Spinal cord (tissue), 9 donors: ENCODE measurements at regions not wholly inside any gene's neighbourhood (a gene's known extent, or its start where the extent isn't known, plus 50 kb on each side); places are given as distances from the start of the nearest gene placed in this dataset.

ENCODE experiments used
- DNase-seq, 6 donors: peaks; one replicate each; pipeline versions ENCODE4 v3.0.0 to v3.0.0-alpha.2; 2013 to 2015; ENCODE audit warnings: low spot score in 6 of 6, low read depth in 4 of 6
- H3K27ac ChIP-seq: one replicate; pipeline ENCODE4 v1.5.1; 2013; ENCODE audit warnings: low read depth, low read length, control low read depth
- H3K27me3 ChIP-seq: one replicate; pipeline ENCODE4 v1.6.1; 2013; ENCODE audit warnings: low read length; ENCODE audit not compliant: control insufficient read depth, insufficient read depth
- H3K36me3 ChIP-seq: one replicate; pipeline ENCODE4 v1.6.1; 2013; ENCODE audit warnings: low read length; ENCODE audit not compliant: control insufficient read depth, insufficient read depth
- H3K4me1 ChIP-seq: one replicate; pipeline ENCODE4 v1.6.1; 2013; ENCODE audit warnings: low read length; ENCODE audit not compliant: control insufficient read depth, insufficient read depth
- H3K4me3 ChIP-seq: one replicate; pipeline ENCODE4 v1.5.1; 2013; ENCODE audit warnings: low read depth, low read length, control low read depth
- H3K9me3 ChIP-seq: one replicate; pipeline ENCODE4 v1.6.1; 2013; ENCODE audit warnings: low read length; ENCODE audit not compliant: control insufficient read depth, insufficient read depth
- WGBS: methylation state at CpG from one replicate; pipeline ENCODE4 v1.1.5; 2013; ENCODE audit warnings: missing lambda C conversion rate; ENCODE audit not compliant: insufficient coverage; 5-methylcytosine and 5-hydroxymethylcytosine counted together
- donor health status: healthy.

GRCh38 chr15:77844798-77845446 is 212.2 kb upstream of the LINGO1 start:
- Histone ChIP-seq H3K27ac (no peak overlapping the region), H3K4me1 (peaks cover 5% of the 10 kb centered on the region), H3K27me3 (no peaks in the 10 kb centered on the region), H3K9me3 (peaks cover 1% of the 10 kb centered on the region), H3K4me3 (no peak overlapping the region), H3K36me3 (no peaks in the 10 kb centered on the region)
- DNase-seq = no peak
- WGBS = 78% methylated on average over 2 of the region's 3 CpGs

DNA sequence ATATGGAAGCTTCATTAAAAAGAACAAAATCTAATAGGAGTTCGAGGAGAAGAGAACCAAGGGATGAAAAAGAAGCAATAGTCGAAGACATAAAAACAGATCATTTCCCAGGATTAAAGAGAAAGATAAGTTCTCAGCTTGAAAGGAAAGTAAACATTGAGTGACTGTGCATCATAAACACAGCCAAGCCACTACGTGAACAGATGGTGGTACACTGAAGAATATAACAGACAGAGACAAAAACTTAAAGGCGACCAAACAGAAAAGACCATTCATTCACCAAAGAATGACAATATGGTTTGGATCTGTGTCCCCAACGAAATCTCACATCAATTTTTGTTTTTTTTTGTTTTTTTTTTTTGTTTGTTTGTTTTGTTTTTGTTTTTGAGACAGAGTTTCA is 210.8 kb upstream of the LINGO1 start:
- no CpG with 5 or more reads among the region's 5 CpGs for whole genome bisulfite sequencing
- H3K27ac ChIP-seq = no peak overlapping the region
- no peaks in the 10 kb centered on the region for H3K36me3 ChIP-seq
- H3K9me3 ChIP-seq = peaks cover 1% of the 10 kb centered on the region
- peaks cover 6% of the 10 kb centered on the region for H3K4me1 ChIP-seq
- H3K27me3 ChIP-seq = no peaks in the 10 kb centered on the region
- peak in 1 of 6 donors; percentile 55 for DNase-seq
- no peak overlapping the region for H3K4me3 ChIP-seq

DNA sequence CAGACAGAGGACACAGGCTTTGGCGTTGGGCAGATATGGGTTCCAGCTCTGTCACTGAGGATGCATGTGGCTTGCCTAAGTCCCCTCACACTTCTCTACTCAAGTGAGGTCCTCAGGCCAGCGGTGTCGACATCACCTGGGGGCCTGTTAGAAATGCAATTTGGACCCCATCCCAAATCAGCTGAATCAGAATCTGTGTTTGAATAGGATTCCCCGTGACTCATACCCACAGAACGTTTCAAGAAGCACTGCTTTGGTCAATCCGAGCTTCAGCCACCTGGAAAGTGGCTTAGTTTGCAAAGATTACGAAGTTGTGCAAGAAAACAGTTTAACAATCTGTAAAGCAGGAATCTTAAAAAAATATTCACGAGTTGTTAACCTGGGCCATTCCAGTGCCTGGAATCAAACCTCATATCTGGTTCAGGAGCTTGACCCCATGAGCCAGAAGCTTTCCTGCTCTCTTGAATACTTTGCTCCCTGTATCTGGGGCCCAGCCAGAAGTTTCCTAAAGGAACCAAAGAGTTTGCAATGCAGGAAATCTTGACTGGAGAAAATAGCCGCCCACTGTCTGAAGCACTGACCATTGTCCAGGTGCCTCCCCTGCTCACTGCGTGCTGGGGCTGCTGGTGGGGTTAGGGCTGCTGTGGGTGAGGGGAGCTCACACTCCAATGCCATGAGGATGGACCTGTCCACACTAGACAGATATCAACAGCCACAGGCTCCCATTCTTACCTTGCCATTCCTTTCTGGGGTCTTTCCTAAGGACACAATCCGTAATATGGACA is 208.5 kb upstream of the LINGO1 start:
- H3K27me3 ChIP-seq = no peaks in the 10 kb centered on the region
- no peak overlapping the region for H3K27ac ChIP-seq
- H3K4me1 ChIP-seq = peaks cover 13% of the 10 kb centered on the region
- no peaks in the 10 kb centered on the region for H3K36me3 ChIP-seq
- peaks cover 1% of the 10 kb centered on the region for H3K9me3 ChIP-seq
- no peak overlapping the region for H3K4me3 ChIP-seq
- no peak for DNase-seq
- WGBS = 68% methylated on average over 8 of the region's 11 CpGs

DNA sequence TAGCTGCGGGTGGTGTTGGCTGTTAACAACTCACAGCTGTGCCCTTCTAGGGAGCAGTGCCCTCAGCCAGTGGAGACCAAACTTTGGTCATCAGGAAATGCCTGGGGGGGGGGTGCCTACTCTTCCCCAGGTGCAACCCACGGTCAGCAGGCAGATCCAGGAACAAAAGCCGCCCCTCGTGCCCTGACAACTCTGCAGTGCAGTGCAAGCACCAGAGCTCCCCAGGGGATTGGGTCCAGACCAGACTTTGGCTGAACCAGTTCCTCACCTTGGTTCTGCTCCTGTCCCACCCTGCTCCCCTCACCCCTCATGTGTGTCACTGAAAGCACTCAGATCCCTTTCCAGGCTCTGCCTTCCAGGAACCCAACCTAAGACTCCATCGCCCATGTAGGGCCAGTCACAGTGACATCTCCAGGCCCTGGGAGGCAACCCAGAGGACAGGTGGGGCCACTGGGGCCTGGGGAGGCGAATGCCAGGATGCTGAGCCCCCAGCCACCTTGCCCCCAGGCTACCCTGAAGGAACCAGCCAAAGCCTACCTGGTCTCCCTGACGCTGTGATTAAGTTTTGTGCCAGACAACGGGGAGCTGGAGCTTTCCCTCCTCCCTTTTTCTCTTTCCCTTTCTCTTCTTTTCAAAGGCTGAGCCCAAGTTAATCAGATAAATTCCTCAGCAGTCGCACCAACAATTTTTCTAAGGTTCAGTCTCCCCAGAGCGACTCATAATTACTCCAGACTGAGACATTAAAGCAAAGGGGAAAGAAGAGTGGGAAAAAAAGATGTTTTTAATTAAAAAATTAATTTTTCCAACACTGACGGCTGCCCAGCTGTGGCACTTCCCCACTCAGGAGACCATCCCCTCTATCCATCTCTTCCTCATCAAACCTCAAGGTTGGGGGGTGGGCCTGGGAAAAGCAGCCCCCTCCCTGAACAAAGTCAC is 207.5 kb upstream of the LINGO1 start:
- 67% methylated on average over 8 of the region's 11 CpGs for WGBS
- H3K4me1 ChIP-seq = peaks cover 18% of the 10 kb centered on the region
- peak in 1 of 6 donors; percentile 79 for DNase-seq
- no peaks in the 10 kb centered on the region for H3K36me3 ChIP-seq
- H3K27me3 ChIP-seq = no peaks in the 10 kb centered on the region
- no peak overlapping the region for H3K4me3 ChIP-seq
- H3K9me3 ChIP-seq = peaks cover 1% of the 10 kb centered on the region
- H3K27ac ChIP-seq = no peak overlapping the region

- no peak overlapping the region for H3K4me3 ChIP-seq
- no peak for DNase-seq
- 96% methylated on average over 6 of the region's 8 CpGs for WGBS
- no peaks in the 10 kb centered on the region for H3K36me3 ChIP-seq
- no peaks in the 10 kb centered on the region for H3K27me3 ChIP-seq
- H3K4me1 ChIP-seq = peaks cover 18% of the 10 kb centered on the region
- H3K27ac ChIP-seq = no peak overlapping the region
- peaks cover 1% of the 10 kb centered on the region for H3K9me3 ChIP-seq
These were observed 206.7 kb upstream of the LINGO1 start for GRCh38 chr15:77839456-77839855.

DNA sequence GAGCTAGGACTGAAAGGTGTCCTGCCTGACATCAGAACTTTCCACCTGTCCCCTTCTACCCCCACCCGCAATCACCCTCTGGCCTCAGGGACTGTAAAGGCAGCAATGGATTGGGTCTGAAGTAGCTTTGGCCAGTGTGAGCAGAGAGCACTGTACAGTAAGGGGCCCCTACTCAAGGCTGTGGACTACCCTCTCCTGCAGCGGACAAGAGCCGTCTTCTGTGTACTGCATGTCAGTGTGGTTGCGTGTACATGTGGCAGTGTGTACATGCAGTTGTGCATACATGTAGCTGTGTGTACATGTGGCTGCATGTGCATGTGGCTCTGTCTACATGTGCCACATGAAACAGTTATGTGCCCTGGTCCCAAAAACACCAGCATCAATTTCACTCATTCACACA is 205.9 kb upstream of the LINGO1 start:
- no peak for DNase-seq
- Histone ChIP-seq H3K9me3 (peaks cover 1% of the 10 kb centered on the region), H3K27ac (no peak overlapping the region), H3K36me3 (no peaks in the 10 kb centered on the region), H3K4me3 (no peak overlapping the region), H3K4me1 (peaks cover 18% of the 10 kb centered on the region), H3K27me3 (no peaks in the 10 kb centered on the region)
- 100% methylated on average over 1 of the region's 4 CpGs for WGBS

DNA sequence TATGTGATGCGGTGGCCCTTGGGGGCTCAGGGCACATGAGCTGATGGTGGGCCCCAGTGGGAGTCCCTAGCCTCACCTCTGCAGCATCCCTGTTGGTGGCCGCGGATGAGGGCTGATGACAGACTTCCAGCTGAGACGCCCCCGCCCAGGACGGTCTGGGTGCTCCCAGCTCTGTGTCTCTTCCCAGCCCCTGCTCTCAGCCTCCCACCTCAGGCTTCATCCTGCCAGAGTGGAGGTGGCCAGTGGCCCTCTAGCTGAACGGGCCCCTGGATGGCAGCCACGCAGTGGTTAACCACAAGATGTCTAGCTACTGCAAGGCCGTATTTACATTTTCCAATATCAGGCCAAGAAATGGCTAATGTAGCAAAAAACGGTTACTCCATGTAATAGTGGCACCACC is 205.3 kb upstream of the LINGO1 start:
- Histone ChIP-seq H3K4me1 (peaks cover 21% of the 10 kb centered on the region), H3K27ac (no peak overlapping the region), H3K36me3 (no peaks in the 10 kb centered on the region), H3K4me3 (no peak overlapping the region), H3K27me3 (no peaks in the 10 kb centered on the region), H3K9me3 (peaks cover 1% of the 10 kb centered on the region)
- WGBS = 86% methylated on average over 8 of the region's 10 CpGs
- DNase-seq = no peak

- WGBS = 95% methylated on average over 6 of the region's 6 CpGs
- DNase-seq = no peak
- Histone ChIP-seq H3K9me3 (peaks cover 1% of the 10 kb centered on the region), H3K27me3 (no peaks in the 10 kb centered on the region), H3K36me3 (no peaks in the 10 kb centered on the region), H3K27ac (no peak overlapping the region), H3K4me3 (no peak overlapping the region), H3K4me1 (peaks cover 22% of the 10 kb centered on the region)
These were observed 204.9 kb upstream of the LINGO1 start for GRCh38 chr15:77837649-77838025.

DNA sequence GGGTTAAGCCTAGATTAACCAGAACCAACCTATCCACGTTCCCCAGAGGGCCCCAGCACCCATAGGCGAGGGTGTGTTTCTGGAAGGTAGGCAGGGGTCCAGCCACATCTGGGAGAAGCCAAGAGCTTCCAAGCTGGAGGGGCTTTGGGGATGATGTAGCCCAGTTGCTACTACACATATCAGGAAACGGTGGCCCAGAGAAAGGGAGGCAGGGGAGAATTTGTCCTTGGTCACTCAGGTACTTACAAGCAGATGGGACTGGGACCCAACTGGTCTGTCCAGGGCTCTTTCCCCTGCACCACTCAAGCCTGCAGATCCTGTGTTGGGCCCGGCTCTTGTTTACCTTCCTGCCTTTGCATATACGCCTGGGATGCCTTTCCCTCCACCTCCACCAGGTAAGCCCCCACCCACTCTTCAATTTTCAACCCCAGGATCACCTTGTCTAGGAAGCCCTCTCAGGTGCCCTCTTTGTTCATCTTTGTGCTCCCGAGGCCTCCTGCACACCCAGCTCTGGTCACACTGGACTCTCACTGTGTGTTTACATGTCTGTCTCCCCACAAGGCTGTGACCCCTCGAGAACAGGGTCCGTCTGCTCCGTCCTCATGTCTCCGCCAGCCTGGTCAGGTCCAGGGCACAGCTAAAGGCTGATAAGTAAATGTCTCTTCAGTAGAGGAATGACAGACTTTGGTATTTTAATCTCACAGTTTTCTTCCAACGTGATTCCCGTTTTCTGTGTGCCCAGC is 204.4 kb upstream of the LINGO1 start:
- Histone ChIP-seq H3K4me3 (no peak overlapping the region), H3K9me3 (no peaks in the 10 kb centered on the region), H3K4me1 (peaks cover 27% of the 10 kb centered on the region), H3K27me3 (no peaks in the 10 kb centered on the region), H3K27ac (no peak overlapping the region), H3K36me3 (no peaks in the 10 kb centered on the region)
- no peak for DNase-seq
- 83% methylated on average over 7 of the region's 12 CpGs for WGBS
